Endodermal cell (in vitro differentiated cells): ENCODE measurements at regions not wholly inside any gene's neighbourhood (a gene's known extent, or its start where the extent isn't known, plus 50 kb on each side); places are given as distances from the start of the nearest gene placed in this dataset.

Experiments
- DNase-seq: peaks from one replicate; pipeline ENCODE4 v3.0.0-alpha.2; 2017
- H3K27ac ChIP-seq: 2 replicates; pipeline ENCODE4 v1.5.1; 2013; ENCODE audit warnings: mild to moderate bottlenecking, low read depth, low read length, moderate library complexity
- H3K27me3 ChIP-seq: 2 replicates; pipeline ENCODE4 v1.6.1; 2013; ENCODE audit warnings: mild to moderate bottlenecking, low read length, moderate library complexity; ENCODE audit not compliant: insufficient read depth, control insufficient read depth, poor library complexity, severe bottlenecking
- H3K36me3 ChIP-seq: 2 replicates; pipeline ENCODE4 v1.7.0; 2013; ENCODE audit warnings: mild to moderate bottlenecking, low read length, moderate library complexity; ENCODE audit not compliant: control insufficient read depth, insufficient read depth
- H3K4me1 ChIP-seq: one replicate; pipeline ENCODE4 v1.7.0; 2013; ENCODE audit warnings: low read length; ENCODE audit not compliant: control insufficient read depth, insufficient read depth
- H3K4me3 ChIP-seq: 2 replicates; pipeline ENCODE4 v1.5.1; 2013; ENCODE audit warnings: mild to moderate bottlenecking, low read length, moderate library complexity
- H3K9ac ChIP-seq: 2 replicates; pipeline ENCODE4 v1.6.1; 2013; ENCODE audit warnings: mild to moderate bottlenecking, low read length, moderate library complexity; ENCODE audit not compliant: poor library complexity, severe bottlenecking; ENCODE audit errors: extremely low read depth
- H3K9me3 ChIP-seq: 2 replicates; pipeline ENCODE4 v1.6.1; 2013; ENCODE audit warnings: mild to moderate bottlenecking, low read length, moderate library complexity; ENCODE audit not compliant: control insufficient read depth
- H3K27ac Mint-ChIP-seq: 2 replicates; pipeline ENCODE4 v1.8.0; 2020; ENCODE audit warnings: mixed read lengths
- H3K27me3 Mint-ChIP-seq: 2 replicates; pipeline ENCODE4 v1.8.0; 2021; ENCODE audit warnings: mild to moderate bottlenecking, mixed read lengths; ENCODE audit not compliant: insufficient read depth
- H3K36me3 Mint-ChIP-seq: 2 replicates; pipeline ENCODE4 v1.8.0; 2020; ENCODE audit warnings: low read depth, mixed read lengths
- H3K4me1 Mint-ChIP-seq: 2 replicates; pipeline ENCODE4 v1.8.0; 2020; ENCODE audit warnings: mixed read lengths
- H3K4me3 Mint-ChIP-seq: 2 replicates; pipeline ENCODE4 v1.8.0; 2020; ENCODE audit warnings: mild to moderate bottlenecking, moderate library complexity, mixed read lengths
- H3K9me3 Mint-ChIP-seq: 2 replicates; pipeline ENCODE4 v1.8.0; 2020; ENCODE audit warnings: mild to moderate bottlenecking, mixed read lengths
- CTCF ChIP-seq: fragments of 200-600 bp; sonication (generic); conservative IDR thresholded peaks from 2 replicates; pipeline ENCODE4 v1.5.0; 2021; ENCODE audit warnings: antibody characterized with exemption, mild to moderate bottlenecking
- WGBS, 2 experiments: methylation state at CpG; one replicate each; pipeline versions ENCODE4 v1.1.5 to v1.1.7; 2013; ENCODE audit warnings: missing lambda C conversion rate in 2 of 2, mixed read lengths in 1 of 2; ENCODE audit not compliant: insufficient coverage in 1 of 2, insufficient read length in 1 of 2; 5-methylcytosine and 5-hydroxymethylcytosine counted together

GRCh38 chr22:47765757-47766156, 1003.3 kb downstream of the TBC1D22A start:
- no peak overlapping the region for H3K27ac ChIP-seq
- H3K36me3 ChIP-seq: no peaks in the 10 kb centered on the region
- no peak for TF ChIP-seq CTCF
- Mint-ChIP-seq H3K4me3 (no peak overlapping the region), H3K9me3 (peaks cover 32% of the 10 kb centered on the region), H3K27ac (no peak overlapping the region), H3K27me3 (peaks cover 7% of the 10 kb centered on the region), H3K4me1 (peaks cover 5% of the 10 kb centered on the region), H3K36me3 (peaks cover 8% of the 10 kb centered on the region)
- H3K9me3 ChIP-seq: no peaks in the 10 kb centered on the region
- DNase-seq: no peak
- no peaks in the 10 kb centered on the region for H3K27me3 ChIP-seq
- H3K4me3 ChIP-seq: no peak overlapping the region
- no peaks in the 10 kb centered on the region for H3K4me1 ChIP-seq
- no peak overlapping the region for H3K9ac ChIP-seq
- WGBS, 2 experiments: 85 to 90% methylated on average over 2 to 5 of the region's 6 CpGs

- Mint-ChIP-seq H3K36me3 (peaks cover 2% of the 10 kb centered on the region), H3K9me3 (peaks cover 26% of the 10 kb centered on the region), H3K27ac (no peak overlapping the region), H3K4me3 (no peak overlapping the region), H3K27me3 (peaks cover 10% of the 10 kb centered on the region), H3K4me1 (no peaks in the 10 kb centered on the region)
- no peaks in the 10 kb centered on the region for H3K4me1 ChIP-seq
- H3K9me3 ChIP-seq: peaks cover 7% of the 10 kb centered on the region
- whole genome bisulfite sequencing, 2 experiments: 86 to 100% methylated on average over 3 of the region's 3 CpGs
- no peak overlapping the region for H3K9ac ChIP-seq
- H3K27me3 ChIP-seq: no peaks in the 10 kb centered on the region
- no peak for DNase-seq
- H3K27ac ChIP-seq: no peak overlapping the region
- no peaks in the 10 kb centered on the region for H3K36me3 ChIP-seq
- no peak for TF ChIP-seq CTCF
- H3K4me3 ChIP-seq: no peak overlapping the region
Measured at GRCh38 chr22:47762141-47762540, 999.7 kb downstream of the TBC1D22A start.

GRCh38 chr22:47759909-47760308, 997.5 kb downstream of the TBC1D22A start:
- Mint-ChIP-seq H3K27me3 (peaks cover 10% of the 10 kb centered on the region), H3K4me1 (no peaks in the 10 kb centered on the region), H3K27ac (no peak overlapping the region), H3K9me3 (peaks cover 37% of the 10 kb centered on the region), H3K36me3 (no peaks in the 10 kb centered on the region), H3K4me3 (no peak overlapping the region)
- DNase-seq: no peak
- Histone ChIP-seq H3K36me3 (no peaks in the 10 kb centered on the region), H3K4me3 (no peak overlapping the region), H3K9ac (no peak overlapping the region), H3K9me3 (peaks cover 8% of the 10 kb centered on the region), H3K27ac (no peak overlapping the region), H3K4me1 (no peaks in the 10 kb centered on the region), H3K27me3 (no peaks in the 10 kb centered on the region)
- WGBS, 2 experiments: 88 to 95% methylated on average over 2 to 3 of the region's 3 CpGs
- TF ChIP-seq CTCF: no peak
